ENCODE measurements at regions not wholly inside any gene's neighbourhood (a gene's known extent, or its start where the extent isn't known, plus 50 kb on each side); places are given as distances from the start of the nearest gene placed in this dataset.

DNA sequence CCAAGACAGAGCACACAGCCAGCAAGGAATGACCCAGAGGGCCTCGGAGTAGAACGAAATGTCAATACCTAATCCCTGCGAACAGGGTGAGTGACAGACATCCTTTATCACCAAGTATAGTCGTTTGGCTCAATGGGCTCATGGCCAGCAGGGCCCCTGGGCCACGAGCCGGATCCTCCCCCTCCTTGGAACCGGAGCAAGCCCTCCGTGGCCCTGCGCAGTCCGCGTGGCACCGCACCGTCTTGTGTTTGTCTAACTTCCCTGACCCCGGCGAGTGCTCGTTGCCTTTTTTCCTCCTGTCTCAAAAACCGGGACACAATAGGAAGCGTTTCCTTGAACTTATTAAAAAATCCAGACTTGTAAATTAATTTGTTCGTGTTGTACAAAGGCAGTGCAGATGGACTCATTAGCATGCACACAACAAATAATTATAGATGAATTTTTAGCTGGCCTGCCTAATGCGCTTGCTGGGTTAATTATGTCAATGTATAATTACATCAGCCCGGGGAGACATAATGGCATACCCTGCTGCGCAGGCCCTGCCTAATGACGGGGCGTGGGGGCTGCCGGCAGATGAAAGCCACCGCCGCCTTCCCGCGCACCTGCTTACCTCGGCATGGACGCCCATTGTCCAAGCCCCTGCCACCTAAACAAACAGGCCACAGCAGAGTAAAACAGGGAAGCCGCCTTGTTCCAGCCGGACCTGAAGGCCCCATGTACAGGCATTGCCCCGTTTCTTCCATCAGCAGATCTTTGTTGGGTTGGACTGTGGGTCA is 81.6 kb downstream of the PHETA1 start:
- TF ChIP-seq, protein P1, sequence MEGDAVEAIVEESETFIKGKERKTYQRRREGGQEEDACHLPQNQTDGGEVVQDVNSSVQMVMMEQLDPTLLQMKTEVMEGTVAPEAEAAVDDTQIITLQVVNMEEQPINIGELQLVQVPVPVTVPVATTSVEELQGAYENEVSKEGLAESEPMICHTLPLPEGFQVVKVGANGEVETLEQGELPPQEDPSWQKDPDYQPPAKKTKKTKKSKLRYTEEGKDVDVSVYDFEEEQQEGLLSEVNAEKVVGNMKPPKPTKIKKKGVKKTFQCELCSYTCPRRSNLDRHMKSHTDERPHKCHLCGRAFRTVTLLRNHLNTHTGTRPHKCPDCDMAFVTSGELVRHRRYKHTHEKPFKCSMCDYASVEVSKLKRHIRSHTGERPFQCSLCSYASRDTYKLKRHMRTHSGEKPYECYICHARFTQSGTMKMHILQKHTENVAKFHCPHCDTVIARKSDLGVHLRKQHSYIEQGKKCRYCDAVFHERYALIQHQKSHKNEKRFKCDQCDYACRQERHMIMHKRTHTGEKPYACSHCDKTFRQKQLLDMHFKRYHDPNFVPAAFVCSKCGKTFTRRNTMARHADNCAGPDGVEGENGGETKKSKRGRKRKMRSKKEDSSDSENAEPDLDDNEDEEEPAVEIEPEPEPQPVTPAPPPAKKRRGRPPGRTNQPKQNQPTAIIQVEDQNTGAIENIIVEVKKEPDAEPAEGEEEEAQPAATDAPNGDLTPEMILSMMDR (IDR thresholded peaks at IDR 0.05; ENCODE audit: low read depth, low read length, missing control alignments): no peak
- DNase-seq (ENCODE audit: extremely low read depth, low read depth): no peak
- no peak overlapping the region for H3K4me3 ChIP-seq (replicated peaks; ENCODE audit: low read depth, low read length)

DNA sequence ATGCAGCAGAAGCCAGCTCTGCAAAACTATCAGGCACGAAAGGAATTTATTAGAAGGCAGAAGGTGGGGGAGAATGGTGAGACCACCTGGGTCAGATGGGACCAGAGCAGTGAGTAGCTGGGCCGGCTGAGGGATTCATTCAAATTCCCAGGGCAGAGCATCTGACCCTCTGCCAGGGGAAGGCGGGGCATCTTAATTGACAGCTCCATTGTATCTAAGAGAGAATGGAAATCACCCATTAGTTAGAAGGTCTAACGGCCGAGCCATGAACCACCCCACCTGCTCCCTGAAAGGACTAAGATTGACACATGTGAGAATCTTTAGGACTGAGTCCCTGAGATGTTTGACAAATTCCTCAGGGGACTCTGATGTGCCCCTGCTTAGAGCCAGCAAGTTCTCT is 83.7 kb downstream of the PHETA1 start:
- no peak overlapping the region for H3K4me3 ChIP-seq (replicated peaks; ENCODE audit: low read depth, low read length)
- no peak for DNase-seq (ENCODE audit: extremely low read depth, low read depth)
- TF ChIP-seq, protein P1 (IDR thresholded peaks at IDR 0.05; ENCODE audit: low read depth, low read length, missing control alignments): no peak

DNA sequence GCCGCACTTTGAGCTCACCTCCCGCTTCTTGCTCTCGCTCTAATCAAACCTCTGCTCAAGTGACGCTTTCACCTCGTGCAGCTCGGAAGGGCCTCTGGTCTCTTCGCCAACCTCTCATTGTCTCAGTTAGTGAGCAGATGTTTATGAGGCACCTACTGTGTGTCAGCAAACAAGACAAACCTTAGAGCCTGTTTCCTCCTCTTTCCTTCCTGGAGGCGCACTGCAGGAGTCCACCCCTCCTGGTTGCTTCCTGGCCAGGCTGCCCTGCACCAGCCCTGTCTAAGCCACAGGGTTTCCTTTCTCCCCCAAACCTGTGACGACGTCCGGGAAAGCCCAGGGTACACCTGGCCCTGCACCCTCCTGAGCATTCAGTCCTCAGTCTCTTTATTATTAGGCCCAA is 84.2 kb downstream of the PHETA1 start:
- TF ChIP-seq, protein P1 (IDR thresholded peaks at IDR 0.05; ENCODE audit: low read depth, low read length, missing control alignments): no peak
- H3K4me3 ChIP-seq (replicated peaks; ENCODE audit: low read depth, low read length): no peak overlapping the region
- DNase-seq (ENCODE audit: extremely low read depth, low read depth): no peak

DNA sequence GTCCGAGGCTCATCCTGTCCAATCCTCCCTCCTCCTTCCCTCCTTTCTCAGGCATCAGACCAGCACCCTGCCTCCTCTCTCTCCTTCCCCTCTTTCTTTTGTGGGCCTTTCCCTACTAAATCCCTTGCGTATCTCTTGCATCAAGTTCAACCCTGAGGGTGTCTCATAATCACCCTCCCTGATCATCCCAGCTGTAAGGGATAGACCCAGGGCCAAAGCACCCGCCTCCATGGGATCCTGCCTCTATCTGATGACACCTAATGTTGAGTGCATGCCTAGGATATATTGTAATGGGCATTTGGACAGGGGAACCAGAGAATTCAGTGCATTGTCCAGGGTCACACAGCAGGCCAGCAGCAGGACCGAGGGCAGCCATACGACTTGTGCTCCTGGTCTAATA is 84.9 kb downstream of the PHETA1 start:
- H3K4me3 ChIP-seq (replicated peaks; ENCODE audit: low read depth, low read length): no peak overlapping the region

DNA sequence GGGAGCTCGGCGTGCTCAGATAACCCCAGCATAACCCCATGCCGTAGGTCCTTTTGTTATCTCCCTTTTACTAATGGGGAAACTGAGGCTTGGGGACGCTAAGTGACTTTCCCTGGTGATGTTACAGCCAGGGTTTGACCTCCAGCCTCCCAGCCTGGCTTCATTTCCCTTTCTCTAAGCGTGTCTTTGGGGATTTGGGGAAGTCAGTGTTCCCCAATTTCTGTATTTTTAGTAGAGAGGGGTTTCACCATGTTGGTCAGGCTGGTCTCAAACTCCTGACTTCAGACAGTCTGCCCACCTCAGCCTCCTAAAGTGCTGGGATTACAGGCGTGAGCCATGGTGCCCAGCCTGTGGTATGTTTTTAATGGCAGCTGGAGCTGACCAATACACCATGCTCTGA is 85.4 kb downstream of the PHETA1 start:
- DNase-seq (ENCODE audit: extremely low read depth, low read depth): no peak
- H3K4me3 ChIP-seq (replicated peaks; ENCODE audit: low read depth, low read length): no peak overlapping the region
- TF ChIP-seq, protein P1 (IDR thresholded peaks at IDR 0.05; ENCODE audit: low read depth, low read length, missing control alignments): no peak

More for the DNA sequence above, 84.9 kb downstream of the PHETA1 start:
- TF ChIP-seq, protein P1 (IDR thresholded peaks at IDR 0.05; ENCODE audit: low read depth, low read length, missing control alignments): no peak
- no peak for DNase-seq (ENCODE audit: extremely low read depth, low read depth)

DNA sequence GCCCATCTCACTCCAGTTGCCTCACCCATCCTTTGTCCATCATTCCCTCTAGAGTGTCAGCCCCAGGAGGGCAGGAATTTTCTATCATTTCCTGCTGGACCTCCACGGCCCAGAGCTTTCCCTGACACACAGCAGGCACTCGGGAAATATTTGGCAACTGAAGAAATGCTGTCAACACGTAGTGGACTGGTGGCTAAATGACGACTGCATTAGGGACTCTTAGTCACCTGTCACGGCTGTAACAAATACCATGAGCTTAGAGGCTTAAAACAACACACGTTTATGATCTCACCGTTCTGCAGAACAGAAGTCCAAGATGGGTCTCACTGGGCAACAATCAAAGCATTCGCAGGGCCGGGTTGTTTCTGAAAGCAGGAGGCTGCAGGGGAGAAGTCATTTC is 91.3 kb downstream of the PHETA1 start:
- TF ChIP-seq, protein P1 (IDR thresholded peaks at IDR 0.05; ENCODE audit: low read depth, low read length, missing control alignments): no peak
- DNase-seq (ENCODE audit: extremely low read depth, low read depth): no peak
- no peak overlapping the region for H3K4me3 ChIP-seq (replicated peaks; ENCODE audit: low read depth, low read length)

DNA sequence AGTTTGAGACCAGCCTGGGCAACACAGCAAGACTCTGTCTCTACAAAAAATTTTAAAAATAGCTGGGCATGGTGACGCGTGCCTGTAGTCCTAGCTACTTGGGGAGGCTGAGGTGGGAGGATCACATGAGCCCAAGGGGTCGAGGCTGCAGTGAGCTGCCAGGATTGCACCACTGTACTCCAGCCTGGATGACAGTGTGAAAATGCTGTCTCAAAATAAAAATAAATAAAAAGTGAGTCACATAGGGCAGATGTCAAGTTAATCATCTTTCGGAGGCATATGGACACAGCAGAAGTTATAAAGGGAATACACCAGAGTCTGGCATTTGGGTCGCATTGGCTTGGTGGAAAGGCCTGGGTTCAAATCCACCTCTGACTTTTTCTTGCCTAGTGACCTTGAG is 92.7 kb downstream of the PHETA1 start:
- TF ChIP-seq, protein P1 (IDR thresholded peaks at IDR 0.05; ENCODE audit: low read depth, low read length, missing control alignments): no peak
- DNase-seq (ENCODE audit: extremely low read depth, low read depth): no peak
- no peak overlapping the region for H3K4me3 ChIP-seq (replicated peaks; ENCODE audit: low read depth, low read length)
